GM21381 (cell line): ENCODE measurements at regions not wholly inside any gene's neighbourhood (a gene's known extent, or its start where the extent isn't known, plus 50 kb on each side); places are given as distances from the start of the nearest gene placed in this dataset.

Experiments
- ATAC-seq: cut with Tn5 transposase; IDR thresholded peaks from one replicate; pipeline ENCODE4 v1.9.1; 2021; ENCODE audit warnings: mild to moderate bottlenecking, moderate library complexity; ENCODE audit not compliant: unreplicated experiment

DNA sequence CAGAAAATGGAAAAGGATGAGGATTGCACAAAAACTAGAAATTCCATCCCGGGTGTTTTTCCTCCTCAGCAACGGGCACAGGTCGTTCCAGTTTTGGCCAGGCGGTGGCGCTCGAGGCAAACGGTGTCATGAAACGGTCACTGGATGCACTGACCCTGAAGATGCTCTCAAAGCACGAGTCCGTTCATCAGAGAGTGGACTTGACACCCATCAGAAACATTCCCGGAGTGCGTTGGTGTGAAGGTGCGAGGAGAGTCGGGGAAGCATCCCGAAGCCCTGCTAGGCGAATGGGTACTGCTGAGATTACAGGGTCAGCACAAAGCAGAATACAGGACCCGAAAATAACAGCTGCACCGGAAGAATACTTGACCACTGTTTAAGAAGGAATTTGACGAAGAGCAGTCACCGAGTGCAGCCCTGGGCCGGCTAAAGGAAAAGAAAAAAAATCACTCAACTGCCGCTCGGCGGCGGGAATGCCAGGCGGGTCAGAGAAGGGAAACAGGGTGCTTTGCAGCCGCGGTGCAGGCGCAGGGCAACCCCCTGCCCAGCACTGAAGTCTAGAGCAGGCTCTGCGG, 71.7 kb upstream of the ETS2 start:
- ATAC-seq: no peak

DNA sequence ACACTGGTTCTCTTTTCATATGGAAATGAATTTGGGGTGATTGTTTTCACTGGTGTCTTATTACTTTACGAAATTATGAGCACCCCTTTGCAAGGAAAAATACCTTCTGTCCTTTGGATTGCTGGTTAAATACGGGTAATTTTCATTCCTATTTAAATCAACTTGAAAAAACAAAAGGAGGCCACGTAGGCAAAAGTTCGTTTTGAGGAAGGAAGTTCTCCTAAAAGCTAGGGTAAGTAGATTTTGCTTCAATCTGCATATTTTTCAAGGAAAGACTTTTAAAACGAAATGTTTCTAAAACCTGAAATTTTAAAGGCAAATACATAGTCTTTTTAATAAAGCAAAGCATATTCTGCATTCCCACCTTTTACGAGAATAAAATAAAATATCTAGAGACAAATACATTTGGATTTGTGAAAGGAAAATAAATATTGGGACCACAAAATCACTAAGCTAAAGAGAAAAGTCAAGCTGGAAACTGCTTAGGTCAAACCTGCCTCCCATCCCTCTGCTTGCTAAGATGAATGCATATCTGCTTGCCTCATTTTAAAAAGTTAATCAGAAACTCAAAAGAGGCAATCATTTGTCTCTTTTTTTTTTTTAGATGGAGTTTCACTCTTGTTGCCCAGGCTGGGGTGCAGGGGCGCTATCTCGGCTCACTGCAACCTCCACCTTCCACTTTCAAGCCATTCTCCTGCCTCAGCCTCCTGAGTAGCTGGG, 70.9 kb upstream of the ETS2 start:
- no peak for ATAC-seq

DNA sequence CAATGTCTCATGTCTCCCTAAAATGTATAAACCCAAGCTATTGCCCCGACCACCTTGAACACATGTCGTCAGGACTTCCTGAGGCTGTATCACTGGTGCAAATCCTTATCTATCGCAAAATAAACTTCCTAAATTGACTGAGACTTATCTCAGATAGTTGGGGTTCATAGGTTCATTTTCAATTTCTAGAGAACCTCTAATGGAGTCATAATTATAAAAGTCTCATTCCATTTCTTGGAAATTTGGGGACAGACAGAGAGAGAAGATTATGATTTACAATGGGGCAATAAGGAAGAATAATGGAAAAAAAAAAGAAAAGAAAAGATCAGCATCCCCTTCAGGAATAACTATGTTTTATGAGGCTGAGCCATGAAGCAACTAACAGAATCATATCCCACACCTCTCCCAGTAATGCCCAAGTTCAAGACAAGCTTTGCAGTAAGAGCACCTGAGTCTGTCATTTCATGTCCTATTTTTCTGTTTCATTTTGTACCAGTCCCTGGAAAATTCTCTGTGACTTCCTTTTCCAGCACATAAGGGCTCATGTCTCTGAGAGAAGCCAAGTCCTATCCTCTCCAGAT, 70.0 kb upstream of the ETS2 start:
- no peak for ATAC-seq

DNA sequence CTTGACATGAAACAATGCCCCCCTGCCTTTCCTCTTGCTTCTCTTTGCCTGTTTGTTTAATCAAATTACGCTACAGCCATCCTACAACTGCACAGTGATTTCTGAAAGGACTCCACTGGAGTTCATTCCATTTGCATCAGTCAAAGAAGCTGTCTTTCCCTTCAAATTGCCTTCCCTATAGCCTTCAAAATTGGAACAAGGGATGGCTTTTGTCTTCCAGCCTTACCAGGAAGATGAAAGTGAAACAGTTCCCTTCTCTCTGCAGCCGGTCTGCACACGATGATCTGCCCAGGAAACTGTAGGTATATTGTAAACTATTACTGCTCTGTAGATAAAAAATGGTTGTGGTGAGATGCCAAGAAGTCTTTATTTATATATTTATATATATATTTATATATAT, 65.6 kb upstream of the ETS2 start:
- no peak for ATAC-seq

DNA sequence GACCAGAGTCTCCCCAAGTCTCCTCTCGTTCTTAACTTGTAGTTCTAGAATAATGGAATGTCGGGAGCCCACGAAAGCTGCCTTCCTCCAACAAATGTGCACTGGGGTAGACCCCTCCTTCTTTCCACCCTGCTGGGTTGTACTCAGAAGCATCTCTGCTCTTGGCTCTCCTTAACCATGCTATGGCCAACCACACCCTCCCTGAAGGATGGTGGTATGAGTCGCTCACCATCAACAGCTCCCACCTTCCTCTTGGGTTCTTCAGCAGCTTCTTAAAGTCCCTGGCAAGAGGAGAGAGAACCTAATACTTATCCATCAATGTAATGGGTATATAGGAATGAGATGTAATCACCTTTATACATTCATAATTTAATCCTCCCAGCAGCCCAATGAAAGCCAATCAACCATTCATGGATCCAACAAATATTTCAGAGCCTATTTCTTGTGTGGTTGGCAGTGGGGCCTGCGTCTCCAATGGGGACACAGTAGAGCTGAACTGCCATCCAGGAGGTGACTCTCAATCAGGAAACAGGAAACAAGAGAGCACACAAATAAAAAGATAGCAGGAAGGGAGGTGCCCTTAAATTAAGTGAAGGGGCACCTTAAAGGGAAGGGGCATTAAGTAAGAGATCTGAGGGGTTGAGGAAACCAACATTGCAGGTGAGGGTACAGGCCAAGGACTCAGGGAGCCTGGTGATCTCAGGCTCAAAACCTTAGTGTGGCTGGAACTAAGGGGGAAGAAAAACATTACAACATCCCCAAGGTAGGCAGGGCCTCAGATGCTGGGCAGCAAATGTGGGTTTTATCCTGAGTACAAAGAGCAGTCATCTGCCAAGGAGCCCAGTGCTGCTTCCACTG, 64.4 kb upstream of the ETS2 start:
- no peak for ATAC-seq

DNA sequence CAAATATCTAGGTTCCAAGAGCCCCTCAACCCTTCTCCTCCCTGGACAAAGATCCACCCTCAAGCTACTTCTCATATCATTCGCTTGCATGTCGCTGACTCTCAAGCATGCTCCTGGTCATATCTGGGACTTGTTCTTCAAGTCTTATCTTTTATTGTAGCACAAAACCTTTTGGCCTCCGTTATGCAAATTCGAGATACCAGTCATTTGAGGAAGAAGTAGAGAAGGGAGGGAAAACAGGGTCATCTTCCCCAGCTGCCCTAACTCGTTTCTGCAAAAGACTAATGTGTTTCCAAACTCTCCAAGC, 63.8 kb upstream of the ETS2 start:
- ATAC-seq: no peak

DNA sequence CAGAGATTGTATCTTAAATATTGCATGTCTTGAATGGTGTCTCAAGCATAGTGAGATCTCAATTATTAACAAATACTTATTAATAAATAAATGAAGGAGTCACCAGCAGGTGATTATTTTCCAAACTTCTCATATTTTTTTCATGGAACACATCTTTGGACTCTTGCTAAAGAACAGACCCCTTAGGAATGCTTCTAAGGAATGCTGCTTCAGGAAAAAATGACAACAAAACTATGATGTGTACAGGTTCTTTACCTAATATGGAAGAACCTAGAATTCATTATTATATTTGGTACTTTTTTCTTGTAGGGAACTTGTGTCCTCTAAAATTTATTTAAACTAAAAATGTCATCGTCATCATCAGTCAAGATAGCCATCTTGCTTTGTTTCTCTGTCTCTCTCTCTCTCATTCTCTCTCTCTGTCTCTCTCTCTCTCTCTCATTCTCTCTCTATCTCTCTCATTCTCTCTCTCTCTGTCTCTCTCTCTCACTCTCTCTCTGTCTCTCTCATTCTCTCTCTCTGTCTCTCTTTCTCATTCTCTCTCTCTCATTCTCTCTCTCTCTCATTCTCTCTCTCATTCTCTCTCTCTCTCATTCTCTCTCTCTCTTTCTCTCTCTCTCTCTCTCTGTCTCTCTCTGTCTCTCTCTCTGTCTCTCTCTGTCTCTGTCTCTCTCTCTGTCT, 63.0 kb upstream of the ETS2 start:
- no peak for ATAC-seq

DNA sequence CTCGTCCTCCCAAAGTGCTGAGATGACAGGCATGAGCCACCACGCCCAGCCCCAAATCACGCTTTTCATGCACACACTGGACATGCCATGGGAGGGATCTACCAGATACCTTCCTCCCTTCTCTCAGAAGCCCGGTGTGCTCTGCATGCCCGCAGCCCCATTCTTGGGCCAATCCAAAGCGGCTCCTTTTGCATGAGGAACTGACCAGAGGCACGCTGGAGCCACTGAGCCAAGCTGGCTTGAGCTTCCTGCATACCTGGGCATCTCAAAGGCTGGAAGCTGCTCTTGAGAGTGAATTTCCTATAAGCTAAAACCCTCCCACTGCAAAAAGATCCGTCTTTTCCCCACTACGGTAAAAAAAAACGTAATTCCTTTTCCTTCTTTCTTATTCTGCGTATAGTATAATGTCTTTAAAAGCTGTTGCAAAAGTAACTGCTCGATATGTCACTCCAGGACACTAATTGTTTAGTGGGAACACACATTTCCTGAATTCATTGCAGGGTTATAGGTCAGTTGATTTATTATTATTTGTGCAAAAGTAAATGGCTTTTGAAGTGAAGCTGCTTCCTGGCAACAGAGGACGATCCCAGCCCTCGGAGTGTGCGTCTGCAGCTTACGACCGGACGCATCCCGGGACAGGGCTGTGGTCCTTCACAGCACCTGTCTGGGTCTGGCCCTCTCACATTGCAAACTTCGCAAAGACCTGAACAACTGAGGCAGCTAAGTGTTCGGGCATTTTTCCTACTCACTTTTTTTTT, 61.8 kb upstream of the ETS2 start:
- no peak for ATAC-seq

DNA sequence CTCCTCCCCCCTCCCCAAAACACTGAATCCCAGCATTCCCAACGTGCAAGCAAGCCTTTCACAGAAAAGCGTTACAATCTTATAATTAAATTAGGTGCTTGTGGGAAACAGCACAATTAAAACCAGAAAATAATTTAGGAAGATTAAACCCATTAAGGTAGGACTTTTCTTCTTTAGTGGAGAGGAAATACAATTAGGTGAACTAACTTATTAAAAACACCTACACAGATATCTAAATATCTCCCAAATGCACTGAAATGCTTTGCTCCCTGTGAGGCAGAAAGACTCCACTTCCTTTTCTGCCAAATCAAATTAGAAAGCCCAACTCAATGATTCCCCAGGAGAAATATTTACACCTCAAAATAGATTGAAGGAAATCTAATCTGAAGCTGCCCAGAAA, 60.9 kb upstream of the ETS2 start:
- ATAC-seq: no peak

DNA sequence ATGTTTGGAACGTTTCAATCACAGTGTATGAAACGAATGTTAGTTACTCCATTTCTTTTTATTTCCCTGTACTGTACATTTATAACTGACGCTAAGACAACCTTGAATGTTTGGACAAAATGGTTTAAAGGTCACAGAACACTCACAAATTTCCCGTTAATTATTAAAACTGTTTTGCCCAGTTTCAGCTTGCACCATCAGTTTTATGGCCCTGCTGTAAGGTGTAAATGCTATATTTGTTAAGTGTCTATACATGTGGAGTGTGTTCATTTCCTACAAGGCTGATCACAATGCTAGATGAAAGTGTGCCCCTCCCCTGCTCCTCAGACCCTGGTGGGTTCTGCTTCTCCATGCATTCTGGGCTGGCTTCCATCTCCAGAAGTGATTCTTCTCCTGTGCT, 57.9 kb upstream of the ETS2 start:
- ATAC-seq: no peak

DNA sequence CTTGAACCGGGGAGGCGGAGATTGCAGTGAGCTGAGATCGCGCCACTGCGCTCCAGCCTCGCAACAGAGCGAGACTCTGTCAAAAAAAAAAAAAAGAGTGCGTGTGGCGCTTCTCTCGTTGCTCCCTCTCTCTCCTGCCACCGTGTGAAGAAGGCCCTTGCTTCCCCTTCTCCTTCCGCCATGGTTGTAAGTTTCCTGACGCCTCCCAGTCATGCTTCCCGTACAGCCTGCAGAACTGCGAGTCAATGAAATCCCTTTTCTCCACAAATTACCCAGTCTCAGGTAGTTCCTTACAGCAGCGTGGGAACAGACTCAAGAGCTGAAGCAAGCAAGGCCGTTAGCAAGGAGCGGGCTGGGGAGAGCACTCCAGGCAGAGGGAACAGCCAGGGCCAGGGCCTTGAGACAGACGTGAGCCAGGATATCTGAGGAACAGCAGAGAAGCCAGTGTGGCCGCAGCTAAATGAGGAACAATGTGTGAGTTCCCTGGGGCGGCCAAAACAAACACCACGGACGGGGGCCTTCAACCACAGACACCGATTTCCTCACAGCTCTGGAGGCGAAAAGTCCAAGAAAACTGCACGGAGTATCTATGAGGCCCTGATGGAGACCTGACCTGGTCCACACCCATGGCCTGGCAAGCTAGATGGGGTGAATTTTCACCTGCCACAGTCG, 54.2 kb upstream of the ETS2 start:
- no peak for ATAC-seq

DNA sequence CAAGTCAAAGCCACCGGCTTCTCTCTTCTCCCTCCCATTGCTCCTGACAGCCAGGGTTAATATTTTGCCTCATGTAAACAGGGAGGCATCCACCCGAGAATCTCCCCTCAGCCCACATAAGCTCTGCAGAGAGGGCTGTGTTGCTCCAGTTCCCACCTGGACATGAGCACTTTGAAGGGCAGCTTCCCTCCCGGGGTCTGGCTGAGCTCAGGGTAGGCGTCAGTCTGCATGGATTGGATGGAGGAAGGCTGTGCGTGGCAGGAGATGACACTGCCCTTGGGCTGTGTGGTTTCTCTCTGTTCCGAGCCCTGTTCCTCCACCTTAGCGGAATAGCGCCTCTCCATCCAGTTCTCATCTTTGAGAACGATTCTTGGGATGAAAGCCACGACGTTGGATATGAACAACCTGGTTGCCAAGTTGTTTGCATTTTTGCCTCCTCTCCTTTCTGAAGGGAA, 53.7 kb upstream of the ETS2 start:
- no peak for ATAC-seq

DNA sequence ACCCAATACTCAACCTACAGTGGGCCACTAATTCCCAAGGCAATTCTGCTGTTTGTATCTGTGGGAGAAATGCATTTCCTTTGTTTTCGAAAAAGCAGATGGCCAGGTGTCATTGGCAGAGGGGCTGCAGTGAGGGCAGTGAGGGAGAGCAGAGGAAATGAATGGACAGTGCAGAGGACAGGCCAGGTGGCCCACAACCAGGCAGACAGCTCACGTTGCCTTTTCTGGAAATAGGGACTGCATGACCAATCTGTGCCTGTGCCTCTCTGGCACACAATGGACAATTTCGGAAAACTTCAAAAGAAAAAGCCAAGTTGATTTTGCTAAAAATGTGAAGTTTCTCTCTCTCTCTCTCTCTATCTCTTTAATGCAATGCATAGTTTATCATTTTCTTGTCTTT, 52.6 kb upstream of the ETS2 start:
- ATAC-seq: no peak

DNA sequence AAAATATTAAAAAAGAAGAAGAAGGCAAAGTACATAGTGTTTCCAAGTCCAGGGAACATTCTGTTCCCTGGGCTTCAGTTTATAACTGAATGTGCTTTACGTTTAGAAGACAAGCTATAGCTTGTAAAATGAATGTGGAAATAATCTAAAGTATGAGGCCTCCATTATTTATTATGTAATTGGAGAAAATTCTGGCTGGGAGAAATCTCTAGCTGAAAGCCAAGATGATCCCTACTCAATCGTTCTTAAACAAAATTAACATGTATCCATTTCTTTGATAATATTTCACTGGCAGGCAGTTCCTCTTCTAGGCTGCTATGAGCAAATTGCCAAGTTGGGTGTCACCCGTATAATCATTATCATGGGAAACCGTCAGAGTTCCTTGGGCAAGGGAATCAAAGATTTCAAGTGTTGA, 52.2 kb upstream of the ETS2 start:
- ATAC-seq: no peak
